ENCODE measurements at regions not wholly inside any gene's neighbourhood (a gene's known extent, or its start where the extent isn't known, plus 50 kb on each side); places are given as distances from the start of the nearest gene placed in this dataset.
"Not testable (repeated sequence)": the region's sequence is repeated elsewhere in the genome, so short reads cannot be mapped to it uniquely, and the experiment has no call there.

- no peak for DNase-seq
These were observed 232.0 kb downstream of the ANKRD60 start for GRCh38 chr20:57996465-57996864.

- no peak for DNase-seq
These were observed 233.0 kb downstream of the ANKRD60 start for GRCh38 chr20:57995381-57995977.

- no peak for DNase-seq
These were observed 234.6 kb downstream of the ANKRD60 start for GRCh38 chr20:57993716-57994431.

GRCh38 chr20:57991211-57991881 is 237.1 kb downstream of the ANKRD60 start:
- no peak for DNase-seq

GRCh38 chr20:57990396-57990987 is 238.0 kb downstream of the ANKRD60 start:
- no peak for DNase-seq

- no peak for DNase-seq
These were observed 239.6 kb downstream of the ANKRD60 start for GRCh38 chr20:57988828-57989227.

GRCh38 chr20:57988422-57988821 is 240.0 kb downstream of the ANKRD60 start:
- DNase-seq: no peak

- no peak for DNase-seq
These were observed 240.8 kb downstream of the ANKRD60 start for GRCh38 chr20:57987659-57988058.

GRCh38 chr20:57986666-57987065 is 241.8 kb downstream of the ANKRD60 start:
- no peak for DNase-seq

GRCh38 chr20:57985278-57985677 is 243.2 kb downstream of the ANKRD60 start:
- DNase-seq: no peak

GRCh38 chr20:57983082-57983481 is 245.4 kb downstream of the ANKRD60 start:
- no peak for DNase-seq

GRCh38 chr20:57980506-57980905 is 247.9 kb downstream of the ANKRD60 start:
- DNase-seq: no peak

- DNase-seq: no peak
These were observed 250.9 kb downstream of the ANKRD60 start for GRCh38 chr20:57977569-57977968.

GRCh38 chr20:57977141-57977540 is 251.3 kb downstream of the ANKRD60 start:
- no peak for DNase-seq

GRCh38 chr20:57974863-57975262 is 253.6 kb downstream of the ANKRD60 start:
- no peak for DNase-seq

GRCh38 chr20:57973886-57974285 is 254.6 kb downstream of the ANKRD60 start:
- DNase-seq: no peak

- not testable (repeated sequence) for DNase-seq
These were observed 256.9 kb downstream of the ANKRD60 start for GRCh38 chr20:57971583-57971982.

- no peak for DNase-seq
These were observed 257.6 kb downstream of the ANKRD60 start for GRCh38 chr20:57970856-57971255.

- no peak for DNase-seq
These were observed 258.3 kb downstream of the ANKRD60 start for GRCh38 chr20:57970116-57970515.

- no peak for DNase-seq
These were observed 258.3 kb upstream of the PMEPA1 start for GRCh38 chr20:57968120-57968519.

GRCh38 chr20:57967364-57967763 is 257.5 kb upstream of the PMEPA1 start:
- no peak for DNase-seq

- no peak for DNase-seq
These were observed 256.8 kb upstream of the PMEPA1 start for GRCh38 chr20:57966620-57967019.

- no peak for DNase-seq
These were observed 255.6 kb upstream of the PMEPA1 start for GRCh38 chr20:57965441-57965840.

All from effector CD4-positive, alpha-beta T cell (primary cell).